ENCODE measurements at regions not wholly inside any gene's neighbourhood (a gene's known extent, or its start where the extent isn't known, plus 50 kb on each side); places are given as distances from the start of the nearest gene placed in this dataset.

GRCh38 chr14:54322701-54323337 lies 74.0 kb upstream of the CDKN3 start:
- TF ChIP-seq CTCF (IDR thresholded peaks at IDR 0.05; ENCODE audit: extremely low read depth, low read depth, low read length), result no peak
- no peaks in the 10 kb centered on the region for H3K79me2 ChIP-seq (ENCODE audit: insufficient read depth, low read length)
- DNase-seq (ENCODE audit: insufficient read length, low spot score, missing footprints), result no peak

GRCh38 chr14:54325766-54326165 lies 71.0 kb upstream of the CDKN3 start:
- TF ChIP-seq CTCF (IDR thresholded peaks at IDR 0.05; ENCODE audit: extremely low read depth, low read depth, low read length), result no peak
- DNase-seq (ENCODE audit: insufficient read length, low spot score, missing footprints), result no peak
- H3K27me3 ChIP-seq (ENCODE audit: insufficient read depth, low read length), result peaks cover under 1% of the 10 kb centered on the region
- no peaks in the 10 kb centered on the region for H3K79me2 ChIP-seq (ENCODE audit: insufficient read depth, low read length)
- H3K4me1 ChIP-seq (ENCODE audit: insufficient read depth, low read length), result peaks cover 3% of the 10 kb centered on the region
- H3K9me3 ChIP-seq (ENCODE audit: low read depth, low read length), result no peaks in the 10 kb centered on the region
- H3K4me2 ChIP-seq (ENCODE audit: insufficient read depth, low read length), result no peak overlapping the region
- H3K4me3 ChIP-seq (ENCODE audit: insufficient read depth, low read length), result no peak overlapping the region
- H3K27ac ChIP-seq (ENCODE audit: low read depth, low read length), result no peak overlapping the region
- H2AFZ ChIP-seq (ENCODE audit: low read length), result no peak overlapping the region
- no peaks in the 10 kb centered on the region for H4K20me1 ChIP-seq (ENCODE audit: insufficient read depth, low read length)
- H3K36me3 ChIP-seq (ENCODE audit: insufficient read depth, low read length), result no peaks in the 10 kb centered on the region

More at GRCh38 chr14:54322701-54323337, 74.0 kb upstream of the CDKN3 start:
- Histone ChIP-seq H3K27ac (ENCODE audit: low read depth, low read length) (no peak overlapping the region), H4K20me1 (ENCODE audit: insufficient read depth, low read length) (no peaks in the 10 kb centered on the region), H3K9me3 (ENCODE audit: low read depth, low read length) (no peaks in the 10 kb centered on the region), H2AFZ (ENCODE audit: low read length) (no peak overlapping the region), H3K36me3 (ENCODE audit: insufficient read depth, low read length) (no peaks in the 10 kb centered on the region), H3K27me3 (ENCODE audit: insufficient read depth, low read length) (peaks cover 6% of the 10 kb centered on the region), H3K4me2 (ENCODE audit: insufficient read depth, low read length) (no peak overlapping the region), H3K4me1 (ENCODE audit: insufficient read depth, low read length) (peaks cover 3% of the 10 kb centered on the region), H3K4me3 (ENCODE audit: insufficient read depth, low read length) (no peak overlapping the region)

GRCh38 chr14:54329082-54329695 lies 67.6 kb upstream of the CDKN3 start:
- Histone ChIP-seq H4K20me1 (ENCODE audit: insufficient read depth, low read length) (no peaks in the 10 kb centered on the region), H3K79me2 (ENCODE audit: insufficient read depth, low read length) (no peaks in the 10 kb centered on the region), H3K36me3 (ENCODE audit: insufficient read depth, low read length) (no peaks in the 10 kb centered on the region), H3K27me3 (ENCODE audit: insufficient read depth, low read length) (peaks cover 15% of the 10 kb centered on the region), H3K27ac (ENCODE audit: low read depth, low read length) (no peak overlapping the region), H3K4me1 (ENCODE audit: insufficient read depth, low read length) (peaks cover 3% of the 10 kb centered on the region), H3K9me3 (ENCODE audit: low read depth, low read length) (no peaks in the 10 kb centered on the region), H3K4me3 (ENCODE audit: insufficient read depth, low read length) (no peak overlapping the region), H3K4me2 (ENCODE audit: insufficient read depth, low read length) (peak overlapping the region; percentile 58), H2AFZ (ENCODE audit: low read length) (no peak overlapping the region)
- TF ChIP-seq CTCF (IDR thresholded peaks at IDR 0.05; ENCODE audit: extremely low read depth, low read depth, low read length), result peak; percentile 89
- DNase-seq (ENCODE audit: insufficient read length, low spot score, missing footprints), result no peak

GRCh38 chr14:54330876-54331275 lies 65.9 kb upstream of the CDKN3 start:
- Histone ChIP-seq H4K20me1 (ENCODE audit: insufficient read depth, low read length) (no peaks in the 10 kb centered on the region), H3K9me3 (ENCODE audit: low read depth, low read length) (no peaks in the 10 kb centered on the region), H3K4me1 (ENCODE audit: insufficient read depth, low read length) (peaks cover under 1% of the 10 kb centered on the region), H2AFZ (ENCODE audit: low read length) (no peak overlapping the region), H3K79me2 (ENCODE audit: insufficient read depth, low read length) (no peaks in the 10 kb centered on the region), H3K4me3 (ENCODE audit: insufficient read depth, low read length) (no peak overlapping the region), H3K36me3 (ENCODE audit: insufficient read depth, low read length) (no peaks in the 10 kb centered on the region), H3K27me3 (ENCODE audit: insufficient read depth, low read length) (peaks cover 15% of the 10 kb centered on the region), H3K4me2 (ENCODE audit: insufficient read depth, low read length) (no peak overlapping the region), H3K27ac (ENCODE audit: low read depth, low read length) (no peak overlapping the region)
- no peak for TF ChIP-seq CTCF (IDR thresholded peaks at IDR 0.05; ENCODE audit: extremely low read depth, low read depth, low read length)
- DNase-seq (ENCODE audit: insufficient read length, low spot score, missing footprints), result no peak
